ENCODE measurements at regions not wholly inside any gene's neighbourhood (a gene's known extent, or its start where the extent isn't known, plus 50 kb on each side); places are given as distances from the start of the nearest gene placed in this dataset.

DNA sequence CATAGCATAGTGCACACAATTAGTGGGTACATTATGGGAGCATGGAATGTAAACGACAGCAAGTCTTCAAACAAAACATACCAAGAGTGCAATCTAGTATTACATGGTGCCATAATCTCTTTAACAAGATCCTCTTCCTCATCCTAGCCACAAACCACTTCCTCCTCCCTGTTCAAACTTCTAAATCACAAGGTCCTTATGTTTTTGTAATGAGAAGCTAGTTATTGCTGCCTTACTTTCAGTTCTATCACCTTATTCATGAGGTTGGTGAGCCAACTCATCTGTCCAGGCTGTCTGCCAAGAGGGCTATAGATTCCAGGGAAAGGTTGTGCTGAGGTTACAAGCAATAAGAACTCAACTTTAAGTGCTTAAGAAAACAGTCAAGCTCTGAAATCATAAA lies 195.4 kb upstream of the ARHGAP20 start:
- TF ChIP-seq ELF1 (IDR thresholded peaks at IDR 0.05; ENCODE audit: borderline replicate concordance, low read depth): no peak
- TF ChIP-seq, protein P1, sequence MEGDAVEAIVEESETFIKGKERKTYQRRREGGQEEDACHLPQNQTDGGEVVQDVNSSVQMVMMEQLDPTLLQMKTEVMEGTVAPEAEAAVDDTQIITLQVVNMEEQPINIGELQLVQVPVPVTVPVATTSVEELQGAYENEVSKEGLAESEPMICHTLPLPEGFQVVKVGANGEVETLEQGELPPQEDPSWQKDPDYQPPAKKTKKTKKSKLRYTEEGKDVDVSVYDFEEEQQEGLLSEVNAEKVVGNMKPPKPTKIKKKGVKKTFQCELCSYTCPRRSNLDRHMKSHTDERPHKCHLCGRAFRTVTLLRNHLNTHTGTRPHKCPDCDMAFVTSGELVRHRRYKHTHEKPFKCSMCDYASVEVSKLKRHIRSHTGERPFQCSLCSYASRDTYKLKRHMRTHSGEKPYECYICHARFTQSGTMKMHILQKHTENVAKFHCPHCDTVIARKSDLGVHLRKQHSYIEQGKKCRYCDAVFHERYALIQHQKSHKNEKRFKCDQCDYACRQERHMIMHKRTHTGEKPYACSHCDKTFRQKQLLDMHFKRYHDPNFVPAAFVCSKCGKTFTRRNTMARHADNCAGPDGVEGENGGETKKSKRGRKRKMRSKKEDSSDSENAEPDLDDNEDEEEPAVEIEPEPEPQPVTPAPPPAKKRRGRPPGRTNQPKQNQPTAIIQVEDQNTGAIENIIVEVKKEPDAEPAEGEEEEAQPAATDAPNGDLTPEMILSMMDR (IDR thresholded peaks at IDR 0.05 in 2 of 3, conservative IDR thresholded peaks at IDR 0.05 in 1 of 3; ENCODE audit: borderline replicate concordance in 1 of 3, insufficient read depth in 1 of 3, low read depth in 2 of 3, low read length in 2 of 3): no peak
- no peak for TF ChIP-seq TCF7L2 (IDR thresholded peaks at IDR 0.05; ENCODE audit: borderline replicate concordance, extremely low read depth, insufficient read depth, insufficient read length)
- no peak for TF ChIP-seq SP1 (IDR thresholded peaks at IDR 0.05; ENCODE audit: low read depth)
- no peak for TF ChIP-seq EZH2 (IDR thresholded peaks at IDR 0.05)
- no peak for TF ChIP-seq EZH2phosphoT487 (IDR thresholded peaks at IDR 0.05; ENCODE audit: borderline replicate concordance)
- no peak for TF ChIP-seq ZNF274 (IDR thresholded peaks at IDR 0.05; ENCODE audit: low read depth, low read length)
- no peak for TF ChIP-seq RAD21 (IDR thresholded peaks at IDR 0.05; ENCODE audit: low read depth)
- no peak for TF ChIP-seq JUND (IDR thresholded peaks at IDR 0.05)
- no peak for TF ChIP-seq POLR2AphosphoS5 (IDR thresholded peaks at IDR 0.05; ENCODE audit: low read depth, low read length)
- TF ChIP-seq, protein P2, sequence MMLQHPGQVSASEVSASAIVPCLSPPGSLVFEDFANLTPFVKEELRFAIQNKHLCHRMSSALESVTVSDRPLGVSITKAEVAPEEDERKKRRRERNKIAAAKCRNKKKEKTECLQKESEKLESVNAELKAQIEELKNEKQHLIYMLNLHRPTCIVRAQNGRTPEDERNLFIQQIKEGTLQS (IDR thresholded peaks at IDR 0.05): no peak
- TF ChIP-seq YY1 (IDR thresholded peaks at IDR 0.05; ENCODE audit: extremely low read depth, insufficient replicate concordance, low read depth, low read length): no peak
- TF ChIP-seq POLR2A (IDR thresholded peaks at IDR 0.05; ENCODE audit: borderline replicate concordance, extremely low read depth, insufficient read depth, insufficient read length): no peak
- TF ChIP-seq, protein P3, sequence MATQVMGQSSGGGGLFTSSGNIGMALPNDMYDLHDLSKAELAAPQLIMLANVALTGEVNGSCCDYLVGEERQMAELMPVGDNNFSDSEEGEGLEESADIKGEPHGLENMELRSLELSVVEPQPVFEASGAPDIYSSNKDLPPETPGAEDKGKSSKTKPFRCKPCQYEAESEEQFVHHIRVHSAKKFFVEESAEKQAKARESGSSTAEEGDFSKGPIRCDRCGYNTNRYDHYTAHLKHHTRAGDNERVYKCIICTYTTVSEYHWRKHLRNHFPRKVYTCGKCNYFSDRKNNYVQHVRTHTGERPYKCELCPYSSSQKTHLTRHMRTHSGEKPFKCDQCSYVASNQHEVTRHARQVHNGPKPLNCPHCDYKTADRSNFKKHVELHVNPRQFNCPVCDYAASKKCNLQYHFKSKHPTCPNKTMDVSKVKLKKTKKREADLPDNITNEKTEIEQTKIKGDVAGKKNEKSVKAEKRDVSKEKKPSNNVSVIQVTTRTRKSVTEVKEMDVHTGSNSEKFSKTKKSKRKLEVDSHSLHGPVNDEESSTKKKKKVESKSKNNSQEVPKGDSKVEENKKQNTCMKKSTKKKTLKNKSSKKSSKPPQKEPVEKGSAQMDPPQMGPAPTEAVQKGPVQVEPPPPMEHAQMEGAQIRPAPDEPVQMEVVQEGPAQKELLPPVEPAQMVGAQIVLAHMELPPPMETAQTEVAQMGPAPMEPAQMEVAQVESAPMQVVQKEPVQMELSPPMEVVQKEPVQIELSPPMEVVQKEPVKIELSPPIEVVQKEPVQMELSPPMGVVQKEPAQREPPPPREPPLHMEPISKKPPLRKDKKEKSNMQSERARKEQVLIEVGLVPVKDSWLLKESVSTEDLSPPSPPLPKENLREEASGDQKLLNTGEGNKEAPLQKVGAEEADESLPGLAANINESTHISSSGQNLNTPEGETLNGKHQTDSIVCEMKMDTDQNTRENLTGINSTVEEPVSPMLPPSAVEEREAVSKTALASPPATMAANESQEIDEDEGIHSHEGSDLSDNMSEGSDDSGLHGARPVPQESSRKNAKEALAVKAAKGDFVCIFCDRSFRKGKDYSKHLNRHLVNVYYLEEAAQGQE (IDR thresholded peaks at IDR 0.05; ENCODE audit: low read depth): no peak
